Bronchial epithelial cell (primary cell): ENCODE measurements at regions not wholly inside any gene's neighbourhood (a gene's known extent, or its start where the extent isn't known, plus 50 kb on each side); places are given as distances from the start of the nearest gene placed in this dataset.

ENCODE experiments used
- DNase-seq: peaks from one replicate; pipeline ENCODE4 v3.0.0-alpha.2; 2010; ENCODE audit warnings: low read depth
- FAIRE-seq: peaks from 2 replicates; lab custom pipeline; 2011; peaks lifted over from hg19 to GRCh38; lab: Jason Lieb, UNC
- H3K27me3 ChIP-seq: 2 replicates; pipeline ENCODE4 v1.5.1; 2011; ENCODE audit warnings: low read length; ENCODE audit not compliant: control insufficient read depth, insufficient read depth
- H3K36me3 ChIP-seq: 2 replicates; pipeline ENCODE4 v1.5.1; 2011; ENCODE audit warnings: low read length; ENCODE audit not compliant: control insufficient read depth, insufficient read depth
- H3K4me3 ChIP-seq: 2 replicates; pipeline ENCODE4 v1.5.1; 2011; ENCODE audit warnings: mild to moderate bottlenecking, low read depth, low read length, control low read depth
- TF ChIP-seq, protein P1 (sequence below): IDR thresholded peaks from 2 replicates; pipeline ENCODE4 v1.5.1; 2011; ENCODE audit warnings: mild to moderate bottlenecking, moderate library complexity, low read length, control low read depth, inconsistent platforms; ENCODE audit not compliant: insufficient read depth, severe bottlenecking

DNA sequence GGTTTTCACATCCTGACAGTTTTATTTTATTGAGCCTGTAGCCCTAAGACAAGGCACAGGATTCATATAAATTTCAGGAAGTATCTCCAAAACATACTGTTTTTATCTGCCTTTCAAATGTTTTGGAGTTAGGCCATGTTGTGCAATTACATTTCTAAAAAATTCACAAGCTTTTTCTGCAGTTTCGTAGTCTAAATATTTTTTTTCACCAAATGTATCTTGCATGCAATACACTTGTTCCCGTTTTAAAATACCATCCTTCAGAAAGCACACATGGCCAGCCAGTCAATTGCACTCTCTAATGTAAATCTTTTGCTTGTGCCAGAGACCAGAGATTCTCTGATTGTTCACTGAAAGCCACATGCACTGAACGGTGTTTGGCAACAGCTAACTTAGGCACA is 161.5 kb upstream of the PRKCQ start:
- DNase-seq (no peak), FAIRE-seq (no peak)
- TF ChIP-seq, protein P1, sequence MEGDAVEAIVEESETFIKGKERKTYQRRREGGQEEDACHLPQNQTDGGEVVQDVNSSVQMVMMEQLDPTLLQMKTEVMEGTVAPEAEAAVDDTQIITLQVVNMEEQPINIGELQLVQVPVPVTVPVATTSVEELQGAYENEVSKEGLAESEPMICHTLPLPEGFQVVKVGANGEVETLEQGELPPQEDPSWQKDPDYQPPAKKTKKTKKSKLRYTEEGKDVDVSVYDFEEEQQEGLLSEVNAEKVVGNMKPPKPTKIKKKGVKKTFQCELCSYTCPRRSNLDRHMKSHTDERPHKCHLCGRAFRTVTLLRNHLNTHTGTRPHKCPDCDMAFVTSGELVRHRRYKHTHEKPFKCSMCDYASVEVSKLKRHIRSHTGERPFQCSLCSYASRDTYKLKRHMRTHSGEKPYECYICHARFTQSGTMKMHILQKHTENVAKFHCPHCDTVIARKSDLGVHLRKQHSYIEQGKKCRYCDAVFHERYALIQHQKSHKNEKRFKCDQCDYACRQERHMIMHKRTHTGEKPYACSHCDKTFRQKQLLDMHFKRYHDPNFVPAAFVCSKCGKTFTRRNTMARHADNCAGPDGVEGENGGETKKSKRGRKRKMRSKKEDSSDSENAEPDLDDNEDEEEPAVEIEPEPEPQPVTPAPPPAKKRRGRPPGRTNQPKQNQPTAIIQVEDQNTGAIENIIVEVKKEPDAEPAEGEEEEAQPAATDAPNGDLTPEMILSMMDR, result no peak
- Histone ChIP-seq H3K4me3 (no peak overlapping the region), H3K27me3 (no peaks in the 10 kb centered on the region), H3K36me3 (no peaks in the 10 kb centered on the region)

DNA sequence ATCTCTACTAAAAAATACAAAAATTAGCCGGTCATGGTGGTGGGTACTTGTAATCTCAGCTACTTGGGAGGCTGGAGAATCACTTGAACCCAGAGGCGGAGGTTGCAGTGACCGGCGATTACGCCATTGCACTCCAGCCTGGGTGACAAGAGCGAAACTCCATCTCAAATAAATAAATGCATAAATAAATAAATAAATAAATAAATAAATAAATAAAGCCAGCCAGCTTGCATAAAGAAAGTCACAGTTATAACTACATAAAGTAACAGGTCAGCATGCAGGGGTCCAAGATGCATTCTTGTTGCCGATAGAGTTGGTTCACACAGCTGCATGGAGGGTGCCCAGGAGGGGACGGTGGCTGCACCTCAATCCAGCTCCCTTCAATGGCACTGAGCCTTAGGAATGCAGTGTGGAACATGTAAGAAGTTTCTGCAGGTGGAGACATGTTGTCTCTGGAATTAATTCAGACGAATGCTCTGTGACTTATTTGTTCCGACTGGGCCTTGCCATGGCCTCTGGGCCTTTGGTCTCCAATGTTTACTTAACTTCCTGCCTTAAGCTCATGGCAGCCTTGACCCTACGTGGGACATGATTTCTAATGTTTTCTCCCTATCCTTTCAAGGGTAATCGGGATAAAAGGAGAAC is 159.6 kb upstream of the PRKCQ start:
- H3K36me3 ChIP-seq, result no peaks in the 10 kb centered on the region
- no peaks in the 10 kb centered on the region for H3K27me3 ChIP-seq
- no peak overlapping the region for H3K4me3 ChIP-seq
- TF ChIP-seq, protein P1, result no peak
- FAIRE-seq, result no peak
- peak; percentile 89 for DNase-seq

DNA sequence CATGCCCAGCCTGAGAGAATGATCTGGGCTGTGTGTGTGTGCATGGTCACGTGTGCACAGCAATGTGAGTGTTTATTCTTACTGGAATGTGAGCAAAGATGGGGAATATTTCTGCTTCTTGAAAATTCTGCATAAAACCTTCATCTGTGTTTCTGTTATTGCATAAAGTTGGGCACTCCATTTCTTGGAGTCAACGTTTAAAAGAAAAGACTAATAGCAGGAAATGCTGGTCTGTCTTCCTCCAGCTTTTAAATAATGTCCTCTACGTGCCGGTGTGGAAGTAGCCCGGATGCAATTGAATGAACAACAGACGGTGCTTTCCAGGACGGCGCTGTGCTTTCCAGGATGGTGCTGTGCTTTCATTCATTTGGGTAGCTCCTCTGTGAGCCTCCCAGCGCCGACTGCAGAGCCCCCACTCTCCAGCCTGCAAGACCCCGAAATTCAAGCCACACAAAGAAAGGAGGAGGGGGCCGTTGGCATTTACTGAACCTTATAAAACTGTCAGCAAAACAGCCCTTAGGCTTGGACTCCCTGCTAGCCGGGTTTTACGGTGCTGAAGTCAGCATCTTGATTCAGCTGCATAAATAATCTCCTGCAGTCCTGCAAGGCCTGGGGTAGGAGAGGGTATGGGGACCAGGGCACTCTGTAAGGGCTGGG is 158.2 kb upstream of the PRKCQ start:
- FAIRE-seq (peak; percentile 62), DNase-seq (peak; percentile 69)
- Histone ChIP-seq H3K36me3 (no peaks in the 10 kb centered on the region), H3K4me3 (peak overlapping the region; percentile 36), H3K27me3 (no peaks in the 10 kb centered on the region)
- TF ChIP-seq, protein P1, result no peak

DNA sequence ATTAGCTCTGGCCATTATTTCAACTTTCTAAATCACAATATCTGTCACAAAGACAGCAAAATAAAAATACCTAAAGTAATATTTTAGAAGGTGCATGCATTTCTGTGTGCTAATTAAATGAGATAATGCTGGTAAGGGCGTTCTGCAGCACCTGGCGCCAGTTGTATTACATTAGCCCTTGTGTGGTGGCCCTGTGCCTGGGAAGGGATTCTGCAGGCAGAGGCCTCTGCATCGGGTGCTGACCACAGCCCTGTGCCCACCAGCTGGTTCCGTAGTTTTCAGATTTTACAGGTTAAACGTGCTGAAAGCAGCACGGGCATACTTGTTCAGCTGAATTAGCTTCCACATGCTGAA is 157.7 kb upstream of the PRKCQ start:
- Histone ChIP-seq H3K4me3 (peak overlapping the region; percentile 36), H3K27me3 (no peaks in the 10 kb centered on the region), H3K36me3 (no peaks in the 10 kb centered on the region)
- DNase-seq (no peak), FAIRE-seq (no peak)
- TF ChIP-seq, protein P1, result no peak

DNA sequence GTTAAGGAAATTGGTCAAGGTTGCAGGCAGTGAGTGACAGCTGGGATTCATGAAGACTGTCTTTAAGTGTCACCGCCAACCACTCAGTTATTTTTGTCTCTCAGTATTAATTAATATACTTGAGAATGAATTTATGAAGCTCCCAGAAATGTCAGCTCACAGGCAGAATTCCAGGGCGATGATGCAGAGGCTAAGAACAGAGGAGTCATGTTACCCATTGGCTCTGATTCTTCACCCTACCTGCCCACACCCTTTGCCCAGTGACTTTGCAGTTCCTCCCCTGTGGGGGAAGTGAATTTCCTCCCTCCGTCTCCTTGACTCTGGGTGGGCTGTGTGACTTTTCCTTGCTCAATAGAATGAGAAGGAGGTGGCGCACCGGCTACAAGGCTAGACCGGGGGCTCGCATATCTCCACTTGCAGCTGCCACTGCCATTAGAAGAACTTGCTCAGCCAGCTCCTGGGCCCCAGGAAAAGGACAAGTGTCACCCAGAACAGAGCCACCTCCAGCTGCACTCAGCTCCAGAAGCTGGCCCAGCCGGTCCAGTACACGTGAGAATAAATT is 157.1 kb upstream of the PRKCQ start:
- DNase-seq (peak; percentile 90), FAIRE-seq (peak; percentile 62)
- Histone ChIP-seq H3K4me3 (peak overlapping the region; percentile 36), H3K36me3 (no peaks in the 10 kb centered on the region), H3K27me3 (no peaks in the 10 kb centered on the region)
- TF ChIP-seq, protein P1, result no peak

DNA sequence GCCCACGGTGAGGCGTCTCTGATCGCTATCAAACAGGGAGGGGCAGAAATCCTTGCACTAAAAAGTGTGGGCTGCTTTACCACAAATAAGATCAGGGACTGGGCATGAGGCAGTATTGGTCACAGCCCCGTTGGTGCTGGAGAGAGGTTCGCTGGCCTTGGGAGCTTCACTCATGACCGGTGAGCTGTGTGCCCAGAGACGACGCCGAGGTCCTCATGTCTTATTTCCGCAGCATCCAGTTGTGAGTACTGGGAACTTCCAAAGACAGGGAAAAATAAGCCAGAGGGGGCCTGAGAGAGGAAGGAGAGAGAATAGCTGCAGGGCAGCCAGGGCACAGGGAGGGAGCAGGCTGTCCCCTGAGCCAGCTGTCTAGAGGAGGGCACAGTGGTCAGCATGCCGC is 154.2 kb upstream of the PRKCQ start:
- TF ChIP-seq, protein P1, result no peak
- H3K4me3 ChIP-seq, result no peak overlapping the region
- no peak for DNase-seq
- no peak for FAIRE-seq
- no peaks in the 10 kb centered on the region for H3K27me3 ChIP-seq
- no peaks in the 10 kb centered on the region for H3K36me3 ChIP-seq
